GM18907 (cell line): ENCODE measurements at regions not wholly inside any gene's neighbourhood (a gene's known extent, or its start where the extent isn't known, plus 50 kb on each side); places are given as distances from the start of the nearest gene placed in this dataset.

Experiments
- ATAC-seq: cut with Tn5 transposase; IDR thresholded peaks from one replicate; pipeline ENCODE4 v1.9.1; 2021; ENCODE audit warnings: mild to moderate bottlenecking, moderate library complexity; ENCODE audit not compliant: unreplicated experiment

DNA sequence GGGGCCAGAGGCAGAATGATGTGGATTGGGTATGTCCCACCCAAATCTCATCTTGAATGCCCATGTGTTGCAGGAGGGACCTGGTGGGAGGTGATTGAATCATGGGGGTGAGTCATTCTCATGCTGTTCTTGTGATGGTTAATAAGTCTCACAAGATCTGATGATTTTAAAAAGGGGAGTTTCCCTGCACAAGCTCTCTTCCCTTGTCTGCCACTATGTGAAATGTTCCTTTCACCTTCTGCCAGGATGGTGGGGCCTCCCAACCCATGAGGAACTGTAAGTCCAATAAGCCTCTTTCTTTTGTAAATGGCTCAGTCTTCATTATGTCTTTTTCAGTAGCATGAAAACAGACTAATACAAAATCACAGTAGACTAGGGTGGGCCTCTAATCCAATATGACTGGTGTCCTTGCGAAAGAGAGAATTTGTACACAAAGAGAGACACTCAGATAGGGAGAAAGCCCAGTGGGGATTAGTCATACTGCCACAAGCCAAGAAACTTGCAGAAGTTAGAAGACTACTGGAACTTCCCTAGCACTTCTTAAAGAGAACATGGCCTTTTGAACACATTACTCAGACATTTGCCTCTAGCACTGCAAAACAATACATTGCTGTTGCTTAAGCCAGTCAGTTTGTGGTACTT lies 68.4 kb downstream of the ANXA1 start:
- ATAC-seq: peak; percentile 96

DNA sequence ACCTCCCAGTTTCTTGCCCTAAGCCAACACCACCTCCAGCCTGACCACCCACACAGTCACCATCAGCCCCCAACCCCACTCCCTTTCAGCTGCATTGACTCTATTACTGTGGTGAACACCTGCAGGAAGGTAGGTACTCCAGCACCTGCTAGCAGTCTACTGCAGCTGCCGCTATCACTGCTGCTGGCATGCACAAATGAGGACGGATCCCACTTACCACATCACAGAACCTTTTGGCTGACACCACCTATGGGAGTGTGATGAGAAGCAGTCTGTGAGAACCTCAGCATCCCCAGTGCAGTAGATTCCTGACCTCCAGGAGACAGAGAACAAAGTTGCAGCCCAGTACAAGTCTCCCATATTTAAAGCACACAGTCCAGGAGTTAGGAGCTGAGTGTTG lies 71.9 kb downstream of the ANXA1 start:
- no peak for ATAC-seq

GRCh38 chr9:73229543-73229942 lies 77.9 kb downstream of the ANXA1 start:
- no peak for ATAC-seq

GRCh38 chr9:73230251-73230650 lies 78.6 kb downstream of the ANXA1 start:
- ATAC-seq: no peak

DNA sequence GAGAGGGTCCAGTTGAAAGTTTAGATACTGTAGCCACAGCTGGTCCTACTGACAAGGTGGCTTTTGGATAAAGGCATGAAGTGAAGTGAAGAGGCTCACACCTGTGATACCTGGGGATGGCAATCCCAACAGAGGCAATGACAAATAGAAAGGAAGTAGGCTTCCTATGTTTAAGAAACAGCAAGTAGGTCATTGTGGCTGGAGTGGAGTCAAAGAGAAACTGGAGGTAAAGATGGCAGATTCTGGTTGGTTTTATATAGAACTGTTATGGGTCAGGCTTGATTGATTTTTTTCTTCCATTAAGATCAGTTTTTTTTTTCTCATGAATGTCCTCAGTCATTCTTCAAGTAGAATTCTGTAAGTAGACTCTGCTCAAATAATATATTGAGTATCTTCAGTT lies 79.5 kb downstream of the ANXA1 start:
- no peak for ATAC-seq

DNA sequence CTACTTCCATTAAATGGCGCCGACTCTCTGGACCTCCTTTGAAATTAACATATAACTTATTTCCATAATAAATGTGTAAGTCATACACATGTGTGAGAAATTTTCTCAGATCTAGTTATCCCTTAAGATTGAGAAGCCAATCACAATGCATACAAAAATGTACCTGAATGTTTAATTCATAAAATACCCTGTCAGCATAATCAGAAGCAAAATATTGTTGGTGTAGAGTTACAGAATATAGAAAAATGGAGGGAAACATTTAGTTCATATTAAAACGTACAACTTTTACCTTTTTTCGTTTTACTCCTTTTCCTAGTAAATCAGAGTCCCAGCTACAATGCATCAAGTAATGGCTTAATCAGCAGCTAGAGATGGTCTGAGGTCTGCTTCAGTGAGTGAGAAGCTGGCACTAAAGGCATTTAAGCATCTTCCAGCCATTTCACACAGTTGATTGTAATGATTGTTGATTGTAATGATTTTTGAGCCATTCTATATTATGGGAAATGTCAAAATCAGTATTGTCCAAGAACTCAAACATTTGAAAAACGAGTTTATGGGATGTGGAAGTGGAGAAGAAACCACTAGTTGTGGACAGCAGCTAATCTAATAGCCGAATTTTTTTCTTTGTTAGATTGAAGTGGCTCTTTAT lies 81.8 kb downstream of the ANXA1 start:
- ATAC-seq: no peak

GRCh38 chr9:73234008-73234360 lies 82.3 kb downstream of the ANXA1 start:
- ATAC-seq: no peak

DNA sequence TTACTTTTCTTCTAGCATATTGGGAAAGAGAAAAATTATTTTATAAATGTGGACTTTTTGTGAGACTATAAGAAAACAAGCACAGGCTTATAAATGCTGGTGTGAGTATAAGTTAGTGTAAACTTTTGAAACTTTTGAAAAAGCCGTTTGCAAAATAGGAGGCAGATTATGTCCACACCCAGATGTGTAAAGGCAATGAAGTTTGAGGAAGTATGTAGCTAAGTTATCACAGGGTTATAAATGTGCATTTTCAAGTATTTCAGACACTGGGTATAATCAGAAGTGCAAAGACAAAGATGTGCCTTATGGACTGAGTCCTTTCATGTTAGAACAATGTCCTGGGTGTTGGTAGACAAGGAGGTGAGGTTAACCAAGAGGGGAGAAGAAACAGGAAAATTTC lies 85.5 kb downstream of the ANXA1 start:
- ATAC-seq: no peak

DNA sequence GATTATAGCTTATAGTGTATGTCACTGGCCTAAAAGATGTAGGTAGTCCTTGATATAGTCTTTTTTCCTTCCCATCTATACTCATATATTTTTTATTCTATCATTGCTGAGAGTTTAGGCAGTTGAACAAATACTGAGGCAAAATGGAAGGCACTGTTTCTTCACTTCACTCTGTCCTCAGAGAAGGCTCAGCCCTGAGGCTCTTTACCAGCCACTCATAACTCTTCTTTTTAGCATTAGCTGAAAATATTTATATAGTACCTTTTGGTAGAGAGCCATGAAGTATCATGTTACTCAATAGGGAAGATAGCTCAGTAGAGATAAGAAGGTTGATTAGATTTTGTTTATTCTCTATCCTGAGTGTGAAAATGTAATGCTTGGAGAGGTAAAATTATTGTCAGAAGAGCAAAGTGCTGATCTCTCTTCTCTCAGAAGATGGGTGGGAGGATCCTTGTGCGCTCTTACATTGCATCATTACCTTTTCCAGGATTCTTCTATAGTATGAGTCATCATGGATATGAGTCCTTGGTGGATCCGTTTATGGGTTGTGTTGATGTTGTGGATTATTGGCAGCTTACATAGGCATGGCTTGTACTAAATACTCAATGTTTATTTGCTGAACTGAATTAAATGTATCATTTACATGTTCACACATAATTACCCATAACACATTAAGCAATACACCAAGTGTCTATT lies 88.1 kb downstream of the ANXA1 start:
- no peak for ATAC-seq

DNA sequence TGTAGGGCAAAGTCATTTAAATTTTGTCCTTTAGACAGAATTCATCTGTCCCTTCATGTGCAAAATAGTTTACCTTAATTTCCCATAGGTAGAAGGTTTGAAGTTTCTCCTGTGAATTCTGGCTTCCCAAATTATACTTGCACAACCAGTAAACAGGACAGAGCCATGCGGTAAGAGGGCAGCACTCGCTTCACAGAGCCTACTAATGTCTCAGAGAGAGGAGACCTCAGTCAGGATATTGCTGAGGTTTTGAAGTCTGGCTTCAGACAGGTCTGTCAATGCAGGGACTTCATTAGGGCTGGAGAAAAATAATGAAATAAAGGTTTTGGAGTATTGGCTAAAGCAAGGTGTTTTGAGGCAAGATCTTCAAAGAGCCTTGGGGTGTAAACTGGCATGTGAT lies 91.4 kb downstream of the ANXA1 start:
- ATAC-seq: no peak

DNA sequence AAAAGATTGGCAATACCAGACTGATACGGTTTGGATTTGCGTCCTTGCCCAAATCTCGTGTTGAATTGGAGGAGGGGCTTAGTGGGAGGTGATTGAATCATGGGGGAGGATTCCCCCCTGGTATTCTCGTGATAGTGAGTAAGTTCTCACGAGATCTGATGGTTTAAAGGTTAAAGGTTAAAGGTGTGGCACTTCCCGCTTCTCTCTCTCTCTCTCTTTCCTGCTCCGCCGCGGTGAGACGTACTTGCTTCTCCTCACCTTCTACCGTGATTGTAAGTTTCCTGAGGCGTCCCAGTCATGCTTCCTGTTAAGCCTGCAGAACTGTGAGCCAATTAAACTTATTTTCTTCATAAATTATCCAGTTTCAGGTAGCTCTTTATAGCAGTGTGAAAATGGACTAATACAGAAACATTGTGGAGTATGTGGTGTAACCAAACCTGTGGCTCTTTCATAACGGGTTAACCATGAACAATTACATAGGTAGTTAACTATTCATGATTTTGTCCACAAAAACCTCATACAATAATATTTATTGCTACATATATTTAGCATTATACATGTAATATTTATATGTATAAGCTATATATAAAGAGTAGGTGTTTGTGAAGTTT lies 107.5 kb downstream of the ANXA1 start:
- peak; percentile 61 for ATAC-seq

DNA sequence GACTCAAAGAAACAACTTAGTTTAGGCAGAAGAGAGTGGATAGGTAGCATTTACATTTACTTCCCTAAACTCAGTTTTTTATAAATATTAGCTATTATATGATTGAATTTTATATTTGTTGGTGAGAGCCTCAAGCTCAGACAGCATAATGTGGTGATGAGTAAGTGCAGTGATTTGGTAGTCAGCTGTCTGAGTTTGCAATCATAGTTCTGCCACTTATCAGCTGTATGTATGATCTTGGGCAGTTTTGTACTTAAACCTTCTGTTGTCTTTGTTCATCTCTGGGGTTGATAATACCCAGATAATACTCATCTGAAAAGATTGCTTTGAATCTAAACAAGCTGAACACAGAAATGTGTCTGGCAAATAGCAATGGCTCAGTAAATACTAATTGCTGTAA lies 108.8 kb downstream of the ANXA1 start:
- ATAC-seq: no peak

DNA sequence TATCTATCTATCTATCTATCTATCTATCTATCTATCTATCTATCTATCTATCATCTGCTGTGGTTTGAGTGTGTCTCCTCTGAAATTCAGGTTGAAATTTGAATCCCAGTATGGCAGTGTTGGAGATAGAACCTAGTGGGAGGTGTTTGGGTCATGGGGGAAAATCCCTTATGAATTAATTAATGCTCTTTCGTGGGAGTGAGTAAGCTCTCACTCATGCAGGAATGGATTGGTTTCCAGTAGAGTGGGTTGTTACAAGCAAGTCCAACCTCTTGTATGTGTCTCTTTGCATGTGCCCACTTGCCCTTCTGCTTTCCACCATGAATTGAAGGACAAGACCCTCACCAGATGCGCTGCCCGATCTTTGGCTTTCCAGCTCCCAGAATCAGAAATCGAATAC lies 113.0 kb downstream of the ANXA1 start:
- no peak for ATAC-seq

DNA sequence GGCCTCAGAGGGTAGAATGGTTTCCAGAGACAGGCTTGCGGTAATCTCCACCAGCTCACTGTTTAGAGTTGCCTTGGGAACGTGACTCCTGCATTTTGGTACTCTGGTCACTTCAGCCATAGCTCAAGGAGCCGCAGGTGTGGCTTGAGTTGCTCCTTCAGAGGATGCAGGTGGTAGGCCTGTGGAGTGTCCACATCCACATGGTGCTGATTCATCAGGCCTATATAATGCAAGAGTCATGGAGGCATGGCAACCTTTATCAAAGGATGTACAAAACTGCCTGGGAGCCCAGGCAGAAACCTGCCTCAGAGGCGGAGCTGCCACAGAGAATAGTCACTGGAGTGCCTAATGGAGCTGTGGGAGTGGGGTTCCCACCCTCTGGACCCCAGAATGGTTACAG lies 114.2 kb downstream of the ANXA1 start:
- no peak for ATAC-seq

GRCh38 chr9:73269430-73270101 lies 117.9 kb downstream of the ANXA1 start:
- ATAC-seq: no peak

DNA sequence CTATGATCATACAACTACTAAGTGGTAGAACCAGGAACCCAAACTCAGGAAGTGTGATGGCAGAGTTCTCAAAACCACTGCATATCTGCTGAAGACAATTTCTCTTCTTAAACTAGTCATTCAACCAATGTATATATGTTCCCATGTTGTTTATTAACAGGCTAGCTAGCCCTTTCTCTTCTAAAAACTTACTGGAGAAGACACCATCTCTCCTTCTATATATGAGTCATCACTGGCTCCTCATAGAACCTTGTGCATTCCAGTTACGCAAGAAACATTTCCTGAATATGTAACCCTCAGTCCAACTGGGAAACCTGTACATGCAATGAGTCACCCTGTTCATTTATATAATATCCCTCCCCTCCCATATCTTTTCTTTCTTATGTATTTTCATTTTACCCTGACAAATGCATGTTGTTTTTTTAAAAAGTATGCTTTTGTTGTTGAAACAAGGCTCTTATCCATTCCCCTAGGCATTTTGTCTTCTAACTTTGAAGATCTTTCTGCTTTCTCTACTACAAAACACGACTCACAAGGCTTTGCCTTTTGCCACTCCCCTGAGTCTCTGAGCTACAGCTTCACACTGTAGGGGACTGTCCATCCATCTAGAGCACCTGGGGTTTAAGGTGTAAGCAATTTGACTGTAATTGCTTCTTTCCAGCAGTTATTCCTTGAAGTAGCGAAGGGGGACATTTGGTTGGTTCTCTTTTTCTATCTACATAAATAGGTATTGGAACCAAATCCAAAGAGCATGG lies 119.5 kb downstream of the ANXA1 start:
- peak; percentile 89 for ATAC-seq

DNA sequence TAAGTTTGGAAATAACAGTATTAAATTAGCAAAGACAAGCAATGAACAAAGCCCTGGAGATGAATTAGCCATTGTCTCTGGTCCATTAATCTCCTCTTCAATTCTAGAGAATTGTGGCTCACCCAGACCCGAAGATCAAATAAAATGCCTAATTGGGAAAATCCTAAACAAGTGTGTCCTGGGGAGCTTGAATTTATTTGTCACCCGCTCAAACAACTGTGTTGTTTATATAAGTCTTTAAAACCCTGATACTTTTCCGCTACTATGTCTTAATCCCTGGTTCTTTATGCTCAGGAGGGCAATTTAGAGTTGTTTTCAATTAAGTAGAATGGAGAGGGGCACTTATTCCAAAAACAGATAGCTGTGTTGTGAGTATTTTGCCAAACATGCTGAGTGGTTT lies 128.4 kb downstream of the ANXA1 start:
- ATAC-seq: no peak

- no peak for ATAC-seq
Measured at GRCh38 chr9:73284377-73284776, 132.7 kb downstream of the ANXA1 start.

- ATAC-seq: no peak
Measured at GRCh38 chr9:73294336-73294735, 142.7 kb downstream of the ANXA1 start.

GRCh38 chr9:73325983-73326382 lies 174.3 kb downstream of the ANXA1 start:
- ATAC-seq: no peak

- ATAC-seq: no peak
Measured at GRCh38 chr9:73327149-73327548, 175.5 kb downstream of the ANXA1 start.
